Keratinocyte (primary cell): ENCODE measurements at regions not wholly inside any gene's neighbourhood (a gene's known extent, or its start where the extent isn't known, plus 50 kb on each side); places are given as distances from the start of the nearest gene placed in this dataset.

Source experiments
- DNase-seq: peaks from one replicate; pipeline ENCODE4 v3.0.0-alpha.2; 2011; ENCODE audit warnings: low read depth, missing footprints, low spot score
- FAIRE-seq: peaks from 2 replicates; lab custom pipeline; 2011; peaks lifted over from hg19 to GRCh38; lab: Jason Lieb, UNC
- H2AFZ ChIP-seq: 2 replicates; pipeline ENCODE4 v1.6.0; 2012; ENCODE audit warnings: low read length, control low read depth, inconsistent platforms; ENCODE audit not compliant: control insufficient read depth
- H3K27ac ChIP-seq: 2 replicates; pipeline ENCODE4 v1.5.1; 2011; ENCODE audit warnings: low read length; ENCODE audit not compliant: control insufficient read depth, insufficient read depth
- H3K27me3 ChIP-seq: 3 replicates; pipeline ENCODE4 v1.6.0; 2011; ENCODE audit warnings: low read length; ENCODE audit not compliant: control insufficient read depth, insufficient read depth; ENCODE audit errors: extremely low read depth
- H3K36me3 ChIP-seq, 2 experiments: 2 replicates in 1 of 2; 3 replicates in 1 of 2; pipeline ENCODE4 v1.5.1; 2011; ENCODE audit warnings: low read length in 2 of 2, mild to moderate bottlenecking in 1 of 2; ENCODE audit not compliant: control insufficient read depth in 2 of 2, insufficient read depth in 2 of 2; ENCODE audit errors: extremely low read depth in 1 of 2
- H3K4me1 ChIP-seq: 3 replicates; pipeline ENCODE4 v1.5.1; 2011; ENCODE audit warnings: low read length; ENCODE audit not compliant: control insufficient read depth, insufficient read depth; ENCODE audit errors: extremely low read depth
- H3K4me2 ChIP-seq: 3 replicates; pipeline ENCODE4 v1.6.0; 2011; ENCODE audit warnings: low read depth, low read length; ENCODE audit not compliant: control insufficient read depth, insufficient read depth; ENCODE audit errors: extremely low read depth
- H3K4me3 ChIP-seq, 3 experiments: fragments of 200-600 bp in 1 of 3; sonication (generic) in 1 of 3; 2 replicates in 2 of 3; 3 replicates in 1 of 3; pipeline ENCODE4 v1.5.1; 2011 to 2016; ENCODE audit warnings: low read length in 3 of 3, mild to moderate bottlenecking in 3 of 3, control low read depth in 2 of 3, inconsistent platforms in 1 of 3, low read depth in 1 of 3, mixed read lengths in 1 of 3, mixed run types in 1 of 3, moderate library complexity in 1 of 3; ENCODE audit not compliant: control insufficient read depth in 2 of 3, insufficient read depth in 2 of 3; ENCODE audit errors: extremely low read depth in 1 of 3
- H3K79me2 ChIP-seq: 2 replicates; pipeline ENCODE4 v1.6.0; 2012; ENCODE audit warnings: low read length; ENCODE audit not compliant: control insufficient read depth, insufficient read depth
- H3K9ac ChIP-seq: 3 replicates; pipeline ENCODE4 v1.6.0; 2011; ENCODE audit warnings: low read length; ENCODE audit not compliant: control insufficient read depth, insufficient read depth; ENCODE audit errors: extremely low read depth
- H3K9me1 ChIP-seq: 3 replicates; pipeline ENCODE4 v1.6.0; 2011; ENCODE audit warnings: low read length; ENCODE audit not compliant: control insufficient read depth, insufficient read depth; ENCODE audit errors: extremely low read depth
- H3K9me3 ChIP-seq: 2 replicates; pipeline ENCODE4 v1.5.1; 2012; ENCODE audit warnings: low read depth, low read length; ENCODE audit not compliant: control insufficient read depth
- H4K20me1 ChIP-seq: 3 replicates; pipeline ENCODE4 v1.6.0; 2011; ENCODE audit warnings: low read length; ENCODE audit not compliant: control insufficient read depth, insufficient read depth; ENCODE audit errors: extremely low read depth
- EZH2 ChIP-seq: IDR thresholded peaks from one replicate; pipeline ENCODE4 v1.6.1; 2012; ENCODE audit warnings: inconsistent platforms, mild to moderate bottlenecking, low read length, moderate library complexity
- dilution Hi-C: fragments of 300-500 bp; cut with MboI; formaldehyde crosslinking; loops from one replicate; pipeline ENCODE4 v1.7.0; 2020; ENCODE audit warnings: low sequenced_read_pairs; ENCODE audit not compliant: extremely low pct_ligation_motif_present
- TF ChIP-seq, protein P1 (sequence below), 3 experiments: IDR thresholded peaks in 1 of 3; conservative IDR thresholded peaks in 1 of 3; optimal IDR thresholded peaks in 1 of 3; 2 replicates in 2 of 3; 3 replicates in 1 of 3; pipeline versions ENCODE3 to v1.5.1; 2011; ENCODE audit warnings: low read length in 3 of 3, mild to moderate bottlenecking in 3 of 3, moderate library complexity in 2 of 3, control low read depth in 1 of 3, inconsistent platforms in 1 of 3; ENCODE audit not compliant: insufficient read depth in 2 of 3; ENCODE audit errors: extremely low read depth in 1 of 3

DNA sequence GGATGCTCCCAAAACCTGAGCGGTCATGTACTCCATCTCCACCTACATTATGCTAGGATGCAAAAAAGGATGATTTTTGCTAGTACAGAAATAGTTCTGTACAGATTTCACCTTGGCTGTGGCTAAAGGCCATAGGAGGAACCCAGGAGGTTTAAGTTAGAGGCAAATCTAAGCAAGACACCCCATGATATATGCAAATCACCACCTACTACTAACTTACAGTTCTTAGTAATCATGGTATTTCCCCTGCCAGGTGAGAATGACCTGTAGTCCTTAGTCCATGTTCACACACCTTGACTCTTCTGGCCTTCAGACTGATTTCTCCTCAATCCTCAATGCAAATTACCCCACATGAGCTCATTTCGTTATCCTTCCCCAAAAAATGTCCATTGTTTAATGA is 154.2 kb downstream of the IMPG2 start:
- Histone ChIP-seq H3K9me3 (no peaks in the 10 kb centered on the region), H3K4me1 (no peaks in the 10 kb centered on the region), H3K9me1 (no peaks in the 10 kb centered on the region), H2AFZ (no peak overlapping the region), H3K4me3 (no peak overlapping the region), H3K9ac (no peak overlapping the region), H3K4me2 (no peak overlapping the region), H3K27me3 (no peaks in the 10 kb centered on the region), H4K20me1 (no peaks in the 10 kb centered on the region), H3K79me2 (no peaks in the 10 kb centered on the region), H3K36me3 (no peaks in the 10 kb centered on the region), H3K27ac (no peak overlapping the region)
- no peak for DNase-seq
- no peak for FAIRE-seq
- dilution Hi-C loops = no loop called here
- TF ChIP-seq, protein P1, sequence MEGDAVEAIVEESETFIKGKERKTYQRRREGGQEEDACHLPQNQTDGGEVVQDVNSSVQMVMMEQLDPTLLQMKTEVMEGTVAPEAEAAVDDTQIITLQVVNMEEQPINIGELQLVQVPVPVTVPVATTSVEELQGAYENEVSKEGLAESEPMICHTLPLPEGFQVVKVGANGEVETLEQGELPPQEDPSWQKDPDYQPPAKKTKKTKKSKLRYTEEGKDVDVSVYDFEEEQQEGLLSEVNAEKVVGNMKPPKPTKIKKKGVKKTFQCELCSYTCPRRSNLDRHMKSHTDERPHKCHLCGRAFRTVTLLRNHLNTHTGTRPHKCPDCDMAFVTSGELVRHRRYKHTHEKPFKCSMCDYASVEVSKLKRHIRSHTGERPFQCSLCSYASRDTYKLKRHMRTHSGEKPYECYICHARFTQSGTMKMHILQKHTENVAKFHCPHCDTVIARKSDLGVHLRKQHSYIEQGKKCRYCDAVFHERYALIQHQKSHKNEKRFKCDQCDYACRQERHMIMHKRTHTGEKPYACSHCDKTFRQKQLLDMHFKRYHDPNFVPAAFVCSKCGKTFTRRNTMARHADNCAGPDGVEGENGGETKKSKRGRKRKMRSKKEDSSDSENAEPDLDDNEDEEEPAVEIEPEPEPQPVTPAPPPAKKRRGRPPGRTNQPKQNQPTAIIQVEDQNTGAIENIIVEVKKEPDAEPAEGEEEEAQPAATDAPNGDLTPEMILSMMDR (optimal IDR thresholded peaks at IDR 0.05 in 1 of 3, IDR thresholded peaks at IDR 0.05 in 1 of 3, conservative IDR thresholded peaks at IDR 0.05 in 1 of 3; ENCODE audit: extremely low read depth in 1 of 3, insufficient read depth in 2 of 3, low read length in 3 of 3) = no peak
- TF ChIP-seq EZH2 = no peak

DNA sequence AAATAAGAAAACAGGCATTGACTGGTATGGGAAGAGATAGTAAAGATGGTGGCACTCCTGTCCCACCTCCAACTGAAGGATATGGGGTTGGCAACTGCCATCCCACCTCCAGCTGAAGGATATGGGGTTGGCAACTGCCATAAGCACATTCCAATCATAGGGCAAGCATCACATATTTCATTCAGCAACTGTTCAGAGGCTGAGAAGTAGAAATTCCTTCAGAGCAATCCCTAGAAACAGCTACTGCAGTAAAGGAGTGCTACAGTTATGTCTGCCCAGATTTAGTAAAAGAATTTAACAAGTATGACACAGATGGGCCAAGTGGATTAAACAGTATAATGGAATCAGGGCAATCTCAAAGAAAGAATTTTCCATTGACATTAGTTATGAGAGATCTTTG is 156.8 kb downstream of the IMPG2 start:
- TF ChIP-seq, protein P1 (optimal IDR thresholded peaks at IDR 0.05 in 1 of 3, IDR thresholded peaks at IDR 0.05 in 1 of 3, conservative IDR thresholded peaks at IDR 0.05 in 1 of 3; ENCODE audit: extremely low read depth in 1 of 3, insufficient read depth in 2 of 3, low read length in 3 of 3) = no peak
- no peak for TF ChIP-seq EZH2
- Histone ChIP-seq H3K9me1 (no peaks in the 10 kb centered on the region), H3K27ac (no peak overlapping the region), H3K4me1 (no peaks in the 10 kb centered on the region), H3K4me3 (no peak overlapping the region), H3K27me3 (no peaks in the 10 kb centered on the region), H3K9me3 (no peaks in the 10 kb centered on the region), H3K9ac (no peak overlapping the region), H4K20me1 (no peaks in the 10 kb centered on the region), H3K36me3 (no peaks in the 10 kb centered on the region), H3K79me2 (no peaks in the 10 kb centered on the region), H3K4me2 (no peak overlapping the region), H2AFZ (no peak overlapping the region)
- DNase-seq = no peak
- no peak for FAIRE-seq
- dilution Hi-C loops = no loop called here
